Fibroblast of skin of right quadriceps (primary cell): ENCODE measurements at regions not wholly inside any gene's neighbourhood (a gene's known extent, or its start where the extent isn't known, plus 50 kb on each side); places are given as distances from the start of the nearest gene placed in this dataset.

Source experiments
- DNase-seq: peaks from one replicate; pipeline ENCODE4 v3.0.0-alpha.2; 2013

- DNase-seq = no peak
These were observed 460.0 kb downstream of the PSAT1 start for GRCh38 chr9:78756813-78757510.

DNA sequence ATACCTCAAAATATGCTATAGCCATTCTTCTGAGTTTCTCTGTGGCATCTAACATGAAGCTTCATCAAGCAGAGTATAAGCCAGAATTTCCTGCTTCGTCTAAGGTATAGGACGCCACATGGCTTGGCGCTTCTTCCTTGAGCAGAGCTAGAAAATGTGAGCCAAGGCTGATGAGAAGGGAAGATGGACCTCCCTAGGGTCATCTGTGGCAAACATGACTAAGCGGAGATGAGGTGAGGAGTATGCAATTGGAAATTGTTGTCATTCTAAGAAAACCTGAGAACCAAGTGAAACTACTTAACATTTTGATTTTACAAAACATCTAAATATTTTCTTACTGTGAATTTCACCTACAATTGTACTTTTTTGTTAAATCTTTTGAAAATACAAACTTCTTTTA is 466.5 kb downstream of the PSAT1 start:
- no peak for DNase-seq

DNA sequence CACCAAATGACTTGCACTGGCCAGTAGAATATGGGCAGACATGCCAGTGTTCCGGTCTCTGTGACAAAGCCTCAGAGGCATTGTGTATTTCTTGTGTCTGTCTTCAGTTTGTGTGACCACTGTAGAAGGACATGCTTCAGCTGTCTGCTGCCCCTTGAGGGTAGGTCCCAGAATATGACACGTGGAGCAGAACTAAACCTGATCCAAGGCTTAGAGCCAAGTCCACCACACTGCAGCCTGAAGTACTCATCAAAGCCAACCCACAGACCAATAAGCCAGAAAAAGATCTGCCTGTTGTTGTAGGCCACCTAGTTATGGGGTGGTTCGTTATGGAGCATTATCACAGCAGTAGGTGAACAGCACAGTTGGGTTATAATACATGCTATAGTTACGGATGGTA is 468.9 kb downstream of the PSAT1 start:
- no peak for DNase-seq

DNA sequence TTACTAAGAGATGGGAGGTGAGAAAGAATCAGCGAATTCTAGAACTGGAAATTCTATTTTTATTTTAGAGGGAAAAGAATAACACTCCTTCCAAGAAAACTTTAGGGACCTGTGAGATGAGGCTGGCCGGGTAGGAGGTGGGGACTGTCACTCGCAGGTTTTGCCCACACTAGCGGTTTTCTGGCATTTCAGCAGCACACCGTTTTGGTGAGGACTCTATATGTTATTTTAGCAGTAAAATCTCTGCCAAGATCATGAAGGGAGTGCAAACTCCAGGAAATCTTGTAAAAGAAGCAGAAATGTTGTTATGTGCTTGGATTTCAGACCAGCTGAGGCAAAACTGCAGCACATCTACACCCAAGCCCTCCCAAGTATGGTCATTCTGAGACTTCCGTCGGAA is 470.6 kb downstream of the PSAT1 start:
- DNase-seq = no peak

DNA sequence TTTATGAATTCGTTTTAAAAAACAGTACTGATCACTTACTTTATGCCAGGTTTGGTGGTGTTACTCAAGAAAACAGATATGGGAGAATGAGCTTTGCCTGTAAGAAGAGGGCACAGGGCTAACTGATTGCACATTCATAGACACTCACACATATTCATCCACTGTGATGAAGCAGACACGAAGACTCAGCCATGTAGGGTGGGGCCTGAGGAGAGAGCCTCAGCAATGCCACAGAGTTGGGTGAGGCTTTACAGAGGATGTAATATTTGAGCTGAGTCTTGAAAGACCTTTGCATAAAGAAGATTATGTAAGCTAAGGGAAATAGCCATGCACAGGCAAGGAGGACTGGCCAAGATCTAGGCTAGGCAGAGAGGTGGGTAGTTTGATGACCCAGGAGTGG is 472.8 kb downstream of the PSAT1 start:
- no peak for DNase-seq

GRCh38 chr9:78775211-78775610 is 478.3 kb downstream of the PSAT1 start:
- no peak for DNase-seq

- DNase-seq = peak; percentile 23
These were observed 478.9 kb downstream of the PSAT1 start for GRCh38 chr9:78775696-78776295.

- no peak for DNase-seq
These were observed 480.8 kb downstream of the PSAT1 start for GRCh38 chr9:78777747-78778146.

- DNase-seq = no peak
These were observed 481.4 kb downstream of the PSAT1 start for GRCh38 chr9:78778318-78778717.

- peak; percentile 28 for DNase-seq
These were observed 482.0 kb downstream of the PSAT1 start for GRCh38 chr9:78778861-78779374.

- peak; percentile 21 for DNase-seq
These were observed 484.8 kb downstream of the PSAT1 start for GRCh38 chr9:78781681-78782080.

DNA sequence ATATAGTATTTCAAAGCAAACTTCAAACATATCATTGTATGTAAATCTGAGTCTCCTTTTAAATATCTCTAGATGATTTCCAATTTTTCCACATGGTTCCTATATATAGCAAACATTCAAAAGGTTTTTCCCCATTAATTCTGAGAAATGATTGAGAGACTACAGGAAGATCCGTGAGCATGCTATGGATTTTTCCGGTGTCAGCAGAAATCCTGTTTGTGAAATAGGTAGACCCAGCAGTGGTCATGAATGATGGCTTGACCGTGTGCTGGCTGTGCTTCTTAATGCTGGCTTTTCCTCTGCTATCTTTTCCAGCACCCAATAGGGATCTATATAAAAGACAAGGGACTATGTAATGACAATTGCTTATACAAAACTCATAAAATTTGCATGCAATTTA is 485.3 kb downstream of the PSAT1 start:
- DNase-seq = no peak

DNA sequence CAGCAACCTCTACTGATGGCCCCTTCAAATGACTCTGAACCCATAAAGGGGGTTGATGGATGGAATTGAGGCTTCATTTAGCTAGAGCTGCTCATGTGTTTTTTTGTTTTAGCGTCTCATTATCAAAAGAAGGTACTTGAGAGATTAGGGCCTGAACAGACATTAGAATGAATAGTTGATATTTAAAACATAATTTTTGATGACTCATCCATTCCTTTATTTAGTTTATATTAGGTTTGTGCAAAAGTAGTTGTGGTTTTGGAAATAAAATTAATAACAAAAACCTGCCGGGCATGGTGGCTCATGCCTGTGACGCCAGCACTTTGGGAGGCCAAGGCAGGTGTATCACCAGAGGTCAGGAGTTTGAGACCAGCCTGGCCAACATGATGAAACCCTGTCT is 485.9 kb downstream of the PSAT1 start:
- DNase-seq = no peak

DNA sequence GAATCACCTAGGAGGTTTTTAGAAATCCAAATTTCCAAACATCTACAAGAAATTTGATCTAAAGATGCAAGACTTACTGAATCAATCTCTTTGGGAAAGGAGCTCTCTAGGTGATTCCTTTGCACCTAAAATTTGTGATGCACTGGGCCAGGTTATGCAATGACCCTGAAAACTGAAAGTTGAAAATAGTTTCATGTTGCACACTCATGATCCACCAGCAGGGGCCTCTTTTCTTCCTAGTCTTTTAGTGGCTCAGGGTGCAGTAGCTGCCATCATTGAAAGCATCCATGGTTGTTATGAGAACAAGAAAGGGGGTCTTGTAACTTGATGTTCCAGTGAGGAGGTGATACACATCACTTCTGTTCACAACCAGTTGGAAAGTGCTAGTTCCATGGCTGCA is 486.8 kb downstream of the PSAT1 start:
- DNase-seq = no peak

DNA sequence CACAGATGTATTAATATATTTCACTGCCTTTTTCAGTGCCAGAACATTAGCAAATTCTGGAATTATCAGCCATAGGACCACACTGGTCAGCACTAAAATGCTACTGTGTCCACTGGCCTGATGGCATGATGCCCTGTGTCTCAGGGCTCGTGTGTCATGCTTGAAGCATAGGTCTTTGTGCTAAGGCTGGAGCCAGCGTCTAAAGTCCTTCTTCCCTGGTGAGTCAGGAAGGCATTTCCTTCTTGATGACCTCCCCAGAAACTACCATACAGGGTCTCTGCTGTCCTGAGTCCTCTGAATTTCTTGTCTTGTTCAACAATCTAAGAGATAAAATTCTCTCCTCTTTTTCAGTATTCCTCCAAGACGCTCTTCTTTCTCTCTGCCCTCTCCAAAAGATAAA is 489.9 kb downstream of the PSAT1 start:
- DNase-seq = peak; percentile 46

- peak; percentile 42 for DNase-seq
These were observed 491.2 kb downstream of the PSAT1 start for GRCh38 chr9:78788101-78788500.

DNA sequence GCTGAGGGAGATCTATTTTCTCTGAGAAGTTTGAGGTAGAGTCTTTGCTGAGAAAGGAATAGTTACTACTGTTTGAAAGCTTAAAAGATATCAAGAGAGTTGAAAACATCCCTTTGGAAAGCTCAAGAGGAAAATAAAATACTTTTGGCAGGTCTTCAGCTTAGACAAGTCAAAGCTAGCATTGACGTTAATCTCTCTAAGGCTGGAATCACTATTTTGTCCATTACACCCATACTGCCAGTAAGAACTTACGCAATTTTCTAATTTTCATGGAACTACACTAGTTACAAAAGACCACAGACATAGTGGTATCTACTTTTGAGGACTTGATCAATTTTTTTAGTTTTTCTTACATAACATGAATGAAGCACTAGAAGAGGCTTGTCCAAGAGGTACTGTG is 494.9 kb downstream of the PSAT1 start:
- no peak for DNase-seq

DNA sequence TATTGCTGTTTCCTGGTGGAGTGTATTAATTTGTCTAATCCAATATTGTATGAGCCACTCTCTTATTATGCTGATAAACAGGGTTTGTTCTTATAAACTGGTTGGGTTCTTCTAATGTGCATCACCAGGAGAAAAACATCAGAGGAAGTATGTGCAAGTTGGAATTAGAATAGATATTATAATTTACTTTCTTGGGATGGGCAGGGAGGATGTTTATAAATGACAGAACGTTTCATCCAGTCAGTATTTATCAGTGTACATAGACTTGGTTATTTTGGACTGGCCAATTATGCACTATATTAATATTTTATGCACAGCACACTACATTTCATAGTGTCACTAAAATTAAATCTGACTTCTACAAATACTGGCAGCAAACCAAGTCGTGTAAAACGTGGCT is 495.8 kb downstream of the PSAT1 start:
- DNase-seq = no peak

DNA sequence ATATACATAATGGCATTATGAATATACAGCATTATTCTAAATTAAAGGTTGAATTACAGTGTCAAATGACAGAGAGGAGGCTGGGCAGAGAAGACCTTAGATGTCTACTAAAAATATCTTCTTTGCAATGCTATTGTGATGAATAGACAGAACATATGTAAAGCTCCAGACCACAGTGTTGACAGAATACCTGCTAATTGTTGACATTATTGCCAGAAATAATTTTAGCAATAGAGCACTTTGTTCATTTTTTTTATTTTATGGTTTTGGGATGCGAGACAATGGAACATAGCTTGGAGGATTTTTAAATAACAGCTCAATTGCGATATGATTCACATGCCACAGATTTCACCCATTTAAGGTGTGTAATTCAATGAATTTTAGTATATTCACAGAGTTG is 508.8 kb downstream of the PSAT1 start:
- peak; percentile 38 for DNase-seq

GRCh38 chr9:78806492-78807160 is 509.7 kb downstream of the PSAT1 start:
- DNase-seq = no peak

DNA sequence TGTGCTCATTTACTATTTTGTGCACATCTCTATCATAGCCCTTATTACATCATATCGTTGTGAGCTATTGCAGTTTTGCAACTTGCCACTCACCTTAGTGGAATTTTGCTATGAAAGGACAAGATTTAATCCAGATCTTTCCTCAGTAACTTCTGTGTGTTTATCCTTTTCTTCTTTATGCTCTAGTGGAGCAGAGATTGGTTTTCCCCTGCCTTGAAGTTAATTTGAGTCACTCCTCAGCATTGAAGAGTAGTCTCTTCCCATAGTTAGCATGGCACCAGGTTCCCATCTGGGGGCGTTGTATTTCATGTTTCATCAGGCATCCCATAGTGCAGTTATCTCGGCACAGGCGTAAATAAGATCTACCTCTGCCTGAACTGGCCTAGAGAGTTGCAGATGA is 510.4 kb downstream of the PSAT1 start:
- no peak for DNase-seq

DNA sequence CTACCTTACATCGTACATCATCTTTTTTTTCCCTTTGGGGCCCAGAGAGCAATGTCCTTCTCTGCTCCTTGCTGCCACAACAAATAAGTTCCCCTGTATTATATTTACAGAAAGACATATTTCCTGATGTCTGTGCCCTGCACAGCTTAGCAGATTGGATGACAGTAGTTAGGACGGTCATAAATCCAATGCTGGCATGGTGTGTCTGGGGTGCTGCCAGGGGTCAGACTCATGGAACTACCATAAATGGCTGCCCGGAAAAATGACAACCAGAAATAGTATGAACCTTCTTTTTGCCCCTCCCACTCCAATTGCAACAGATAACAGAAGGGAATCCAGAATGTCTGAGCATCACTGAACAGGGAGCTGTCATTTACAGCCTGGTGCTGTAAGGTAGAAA is 511.1 kb downstream of the PSAT1 start:
- DNase-seq = no peak

GRCh38 chr9:78811622-78812276 is 514.8 kb downstream of the PSAT1 start:
- peak; percentile 71 for DNase-seq

- no peak for DNase-seq
These were observed 515.7 kb downstream of the PSAT1 start for GRCh38 chr9:78812665-78813064.
